DMS53 (cell line): ENCODE measurements at regions not wholly inside any gene's neighbourhood (a gene's known extent, or its start where the extent isn't known, plus 50 kb on each side); places are given as distances from the start of the nearest gene placed in this dataset.

Experiments used
- DNase-seq: peaks from one replicate; lab custom pipeline; 2025; lab: John Stamatoyannopoulos, UW

- peak; percentile 68 for DNase-seq
Measured at GRCh38 chr6:127641905-127642304, 64.9 kb downstream of the C6orf58 start.
